K562 (cell line): ENCODE measurements at regions not wholly inside any gene's neighbourhood (a gene's known extent, or its start where the extent isn't known, plus 50 kb on each side); places are given as distances from the start of the nearest gene placed in this dataset.

ENCODE experiments used
- ATAC-seq: fragments of 200-7000 bp; cut with Tn5 transposase; 3 replicates; pipeline ENCODE4 v1.9.1; 2020; ENCODE audit warnings: moderate library complexity
- BruUV-seq: library from RNA; stranded (reverse); fragments of 400-500 nt; replicated peaks from 2 replicates; lab custom pipeline; 2021; lab: Mats Ljungman, UMichigan
- CTCF ChIA-PET: fragments of 300-600 bp; formaldehyde crosslinking; extraction: SDS; loops from one replicate; lab custom pipeline; 2021; ENCODE audit warnings: low intra/inter-chr PET ratio; lab: Yijun Ruan, JAX
- POLR2A ChIA-PET: fragments of 300-600, 350-650 bp; sonication (Branson Sonifier 250); formaldehyde crosslinking; extraction: SDS; loops from one replicate; lab custom pipeline; 2021; ENCODE audit warnings: antibody characterized with exemption, inconsistent platforms; lab: Yijun Ruan, JAX
- DNase-seq, 4 experiments: peaks; one replicate each; pipeline versions ENCODE4 v3.0.0 to v3.0.0-alpha.2; 2011 to 2018; ENCODE audit warnings: low spot score in 3 of 4, mixed read lengths in 3 of 4; ENCODE audit errors: extremely low read depth in 1 of 4
- FAIRE-seq: peaks from 2 replicates; lab custom pipeline; 2011; peaks lifted over from hg19 to GRCh38; lab: Jason Lieb, UNC
- H2AFZ ChIP-seq: 2 replicates; pipeline ENCODE4 v1.6.0; 2011; ENCODE audit warnings: low read depth, low read length, control low read depth, inconsistent platforms
- H3K27ac ChIP-seq: fragments of 200-600 bp; 3 replicates; pipeline ENCODE4 v1.8.0; 2011; ENCODE audit warnings: low read depth, mild to moderate bottlenecking, control low read depth, inconsistent platforms, low read length, moderate library complexity, mixed read lengths; ENCODE audit errors: extremely low read depth
- H3K27me3 ChIP-seq, 2 experiments: fragments of 300-600 bp in 1 of 2; 2 replicates in 1 of 2; 3 replicates in 1 of 2; pipeline versions ENCODE4 v1.6.0 to v1.8.0; 2011; ENCODE audit warnings: inconsistent platforms in 2 of 2, low read length in 2 of 2, mild to moderate bottlenecking in 1 of 2, mixed read lengths in 1 of 2, moderate library complexity in 1 of 2; ENCODE audit not compliant: control insufficient read depth in 2 of 2, insufficient read depth in 2 of 2
- H3K36me3 ChIP-seq: fragments of 300-600 bp; 3 replicates; pipeline ENCODE4 v1.8.0; 2011; ENCODE audit warnings: mild to moderate bottlenecking, low read length, inconsistent platforms; ENCODE audit not compliant: control insufficient read depth, insufficient read depth
- H3K4me1 ChIP-seq, 2 experiments: fragments of 200-600 bp in 1 of 2; replicated peaks in 1 of 2; 2 replicates in 1 of 2; 3 replicates in 1 of 2; pipeline versions ENCODE4 v1.5.1 to v1.8.0; 2011; ENCODE audit warnings: inconsistent platforms in 2 of 2, low read length in 2 of 2, mild to moderate bottlenecking in 1 of 2, mixed read lengths in 1 of 2, moderate library complexity in 1 of 2; ENCODE audit not compliant: control insufficient read depth in 2 of 2, insufficient read depth in 2 of 2
- H3K4me2 ChIP-seq: 2 replicates; pipeline ENCODE4 v1.6.1; 2011; ENCODE audit warnings: low read length, control low read depth, inconsistent platforms, mixed read lengths; ENCODE audit not compliant: insufficient read depth
- H3K4me3 ChIP-seq: fragments of 200-600 bp; sonication (generic), shearing (Covaris generic); 2 replicates; pipeline ENCODE4 v1.5.1; 2016; ENCODE audit warnings: control low read depth, inconsistent platforms
- H3K79me2 ChIP-seq: fragments of 200-600 bp; 3 replicates; pipeline ENCODE4 v1.8.0; 2011; ENCODE audit warnings: low read length, inconsistent platforms; ENCODE audit not compliant: control insufficient read depth, insufficient read depth
- H3K9ac ChIP-seq, 2 experiments: 2 replicates each; pipeline versions ENCODE4 v1.6.0 to v1.6.1; 2011; ENCODE audit warnings: low read depth in 2 of 2, low read length in 2 of 2, control low read depth in 1 of 2, inconsistent platforms in 1 of 2, mild to moderate bottlenecking in 1 of 2, mixed read lengths in 1 of 2; ENCODE audit not compliant: insufficient read depth in 1 of 2
- H3K9me1 ChIP-seq: one replicate; pipeline ENCODE4 v1.6.0; 2011; ENCODE audit warnings: inconsistent platforms, mild to moderate bottlenecking, low read length, moderate library complexity; ENCODE audit not compliant: control insufficient read depth, insufficient read depth
- H3K9me3 ChIP-seq: replicated peaks from 2 replicates; pipeline ENCODE4 v1.5.1; 2011; ENCODE audit warnings: low read depth, low read length, inconsistent platforms; ENCODE audit not compliant: control insufficient read depth, insufficient read depth
- H4K20me1 ChIP-seq: replicated peaks from 2 replicates; pipeline ENCODE4 v1.6.1; 2011; ENCODE audit warnings: low read length, inconsistent platforms, mixed read lengths; ENCODE audit not compliant: control insufficient read depth, insufficient read depth
- ARID3A ChIP-seq: IDR thresholded peaks from 2 replicates; pipeline ENCODE4 v1.6.1; 2012; ENCODE audit warnings: low read depth, low read length, improper control_type of control experiment, borderline replicate concordance
- CTCFL ChIP-seq: IDR thresholded peaks from 2 replicates; pipeline ENCODE4 v1.6.1; 2011; ENCODE audit warnings: borderline replicate concordance, low read depth, mild to moderate bottlenecking, moderate library complexity, low read length; ENCODE audit not compliant: insufficient read depth, poor library complexity, severe bottlenecking
- MAFF ChIP-seq: IDR thresholded peaks from 2 replicates; pipeline ENCODE4 v1.6.1; 2012; ENCODE audit warnings: low read length, improper control_type of control experiment
- RBBP5 ChIP-seq: fragments of 200-600 bp; sonication (generic); IDR thresholded peaks from 2 replicates; pipeline ENCODE4 v1.6.1; 2012; ENCODE audit warnings: borderline replicate concordance, mild to moderate bottlenecking, low read length, control low read depth, inconsistent platforms; ENCODE audit not compliant: insufficient read depth, poor library complexity, severe bottlenecking
- SIN3B ChIP-seq: fragments of 450-650 bp; IDR thresholded peaks from 2 replicates; pipeline ENCODE4 v1.6.1; 2017; ENCODE audit warnings: low read depth, mild to moderate bottlenecking, moderate library complexity
- TCF7 ChIP-seq: sonication (generic); IDR thresholded peaks from 2 replicates; pipeline ENCODE4 v1.6.1; 2016; ENCODE audit warnings: antibody characterized with exemption, borderline replicate concordance
- WGBS: fragments of 100-300 bp; shearing (Covaris generic); methylation state at CpG from one replicate; pipeline ENCODE4 v1.1.6; 2016; ENCODE audit warnings: low coverage, mixed read lengths; ENCODE audit not compliant: insufficient coverage; ENCODE audit errors: missing lambda C conversion rate; 5-methylcytosine and 5-hydroxymethylcytosine counted together
- in situ Hi-C: fragments of 300-500 bp; cut with MboI; formaldehyde crosslinking; loops from 4 replicates; pipeline ENCODE4 v1.15.0; 2018; ENCODE audit warnings: inconsistent platforms, mixed read lengths
- intact Hi-C: fragments of 100-400 bp; cut with micrococcal nuclease; formaldehyde crosslinking; loops from 2 replicates; pipeline ENCODE4 v1.14.2; 2022
- TF ChIP-seq, protein P1 (sequence below): fragments of 450-650 bp; IDR thresholded peaks from 2 replicates; pipeline ENCODE4 v1.6.1; 2016; ENCODE audit warnings: mild to moderate bottlenecking

GRCh38 chr13:105762096-105762495, 773.4 kb downstream of the EFNB2 start:
- 0% methylated on average over 4 of the region's 4 CpGs for WGBS
- ChIA-PET CTCF (no interaction called here), POLR2A (no interaction called here)
- H3K4me2 ChIP-seq, result no peak overlapping the region
- H3K79me2 ChIP-seq, result no peaks in the 10 kb centered on the region
- no peaks in the 10 kb centered on the region for H3K9me1 ChIP-seq
- no peaks in the 10 kb centered on the region for H4K20me1 ChIP-seq
- BruUV-seq, result no TSS peak
- H2AFZ ChIP-seq, result no peak overlapping the region
- no peaks in the 10 kb centered on the region for H3K36me3 ChIP-seq
- no peak overlapping the region for H3K9ac ChIP-seq
- intact Hi-C loops (no loop called here), in situ Hi-C loops (no loop called here)
- FAIRE-seq, result no peak
- DNase-seq, result no peak
- no peaks in the 10 kb centered on the region; the same call in 1 of the 2 replicates for H3K9me3 ChIP-seq
- no peaks in the 10 kb centered on the region for H3K4me1 ChIP-seq
- no peaks in the 10 kb centered on the region for H3K27me3 ChIP-seq
- no peak overlapping the region for H3K4me3 ChIP-seq
- H3K27ac ChIP-seq, result no peak overlapping the region
- no peak for ATAC-seq
- TF ChIP-seq CTCFL (no peak), TCF7 (no peak), MAFF (no peak), ARID3A (no peak), RBBP5 (no peak), SIN3B (no peak)
- TF ChIP-seq, protein P1, sequence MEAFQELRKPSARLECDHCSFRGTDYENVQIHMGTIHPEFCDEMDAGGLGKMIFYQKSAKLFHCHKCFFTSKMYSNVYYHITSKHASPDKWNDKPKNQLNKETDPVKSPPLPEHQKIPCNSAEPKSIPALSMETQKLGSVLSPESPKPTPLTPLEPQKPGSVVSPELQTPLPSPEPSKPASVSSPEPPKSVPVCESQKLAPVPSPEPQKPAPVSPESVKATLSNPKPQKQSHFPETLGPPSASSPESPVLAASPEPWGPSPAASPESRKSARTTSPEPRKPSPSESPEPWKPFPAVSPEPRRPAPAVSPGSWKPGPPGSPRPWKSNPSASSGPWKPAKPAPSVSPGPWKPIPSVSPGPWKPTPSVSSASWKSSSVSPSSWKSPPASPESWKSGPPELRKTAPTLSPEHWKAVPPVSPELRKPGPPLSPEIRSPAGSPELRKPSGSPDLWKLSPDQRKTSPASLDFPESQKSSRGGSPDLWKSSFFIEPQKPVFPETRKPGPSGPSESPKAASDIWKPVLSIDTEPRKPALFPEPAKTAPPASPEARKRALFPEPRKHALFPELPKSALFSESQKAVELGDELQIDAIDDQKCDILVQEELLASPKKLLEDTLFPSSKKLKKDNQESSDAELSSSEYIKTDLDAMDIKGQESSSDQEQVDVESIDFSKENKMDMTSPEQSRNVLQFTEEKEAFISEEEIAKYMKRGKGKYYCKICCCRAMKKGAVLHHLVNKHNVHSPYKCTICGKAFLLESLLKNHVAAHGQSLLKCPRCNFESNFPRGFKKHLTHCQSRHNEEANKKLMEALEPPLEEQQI, result no peak
